ENCODE measurements at regions not wholly inside any gene's neighbourhood (a gene's known extent, or its start where the extent isn't known, plus 50 kb on each side); places are given as distances from the start of the nearest gene placed in this dataset.

DNA sequence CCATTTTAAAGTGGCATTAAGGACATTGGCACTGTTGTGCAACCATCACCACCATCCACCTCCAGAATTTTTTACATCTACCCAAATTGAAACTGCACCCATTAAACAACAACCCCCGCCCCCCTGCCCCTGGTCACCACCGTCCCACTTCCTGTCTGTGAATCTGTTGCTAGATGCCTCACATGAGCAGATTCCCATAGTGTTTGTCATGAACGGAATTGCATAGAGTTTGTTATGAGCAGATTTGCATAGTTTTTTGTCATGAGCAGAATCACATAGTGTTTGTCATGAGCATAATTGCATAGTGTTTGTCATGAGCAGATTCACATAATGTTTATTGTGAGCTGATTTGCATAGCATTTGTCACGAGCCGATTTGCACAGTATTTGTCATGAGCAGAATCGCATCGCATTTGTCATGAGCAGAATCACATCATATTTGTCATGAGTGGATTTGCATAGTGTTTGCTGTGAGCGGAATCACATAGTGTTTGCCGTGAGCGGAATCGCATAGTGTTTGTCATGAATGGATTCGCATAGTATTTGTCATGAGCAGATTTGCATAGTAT lies 54.0 kb upstream of the GTF3A start:
- TF ChIP-seq, protein P1, sequence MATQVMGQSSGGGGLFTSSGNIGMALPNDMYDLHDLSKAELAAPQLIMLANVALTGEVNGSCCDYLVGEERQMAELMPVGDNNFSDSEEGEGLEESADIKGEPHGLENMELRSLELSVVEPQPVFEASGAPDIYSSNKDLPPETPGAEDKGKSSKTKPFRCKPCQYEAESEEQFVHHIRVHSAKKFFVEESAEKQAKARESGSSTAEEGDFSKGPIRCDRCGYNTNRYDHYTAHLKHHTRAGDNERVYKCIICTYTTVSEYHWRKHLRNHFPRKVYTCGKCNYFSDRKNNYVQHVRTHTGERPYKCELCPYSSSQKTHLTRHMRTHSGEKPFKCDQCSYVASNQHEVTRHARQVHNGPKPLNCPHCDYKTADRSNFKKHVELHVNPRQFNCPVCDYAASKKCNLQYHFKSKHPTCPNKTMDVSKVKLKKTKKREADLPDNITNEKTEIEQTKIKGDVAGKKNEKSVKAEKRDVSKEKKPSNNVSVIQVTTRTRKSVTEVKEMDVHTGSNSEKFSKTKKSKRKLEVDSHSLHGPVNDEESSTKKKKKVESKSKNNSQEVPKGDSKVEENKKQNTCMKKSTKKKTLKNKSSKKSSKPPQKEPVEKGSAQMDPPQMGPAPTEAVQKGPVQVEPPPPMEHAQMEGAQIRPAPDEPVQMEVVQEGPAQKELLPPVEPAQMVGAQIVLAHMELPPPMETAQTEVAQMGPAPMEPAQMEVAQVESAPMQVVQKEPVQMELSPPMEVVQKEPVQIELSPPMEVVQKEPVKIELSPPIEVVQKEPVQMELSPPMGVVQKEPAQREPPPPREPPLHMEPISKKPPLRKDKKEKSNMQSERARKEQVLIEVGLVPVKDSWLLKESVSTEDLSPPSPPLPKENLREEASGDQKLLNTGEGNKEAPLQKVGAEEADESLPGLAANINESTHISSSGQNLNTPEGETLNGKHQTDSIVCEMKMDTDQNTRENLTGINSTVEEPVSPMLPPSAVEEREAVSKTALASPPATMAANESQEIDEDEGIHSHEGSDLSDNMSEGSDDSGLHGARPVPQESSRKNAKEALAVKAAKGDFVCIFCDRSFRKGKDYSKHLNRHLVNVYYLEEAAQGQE (IDR thresholded peaks at IDR 0.05; ENCODE audit: low read depth), result no peak
- TF ChIP-seq FOXM1 (IDR thresholded peaks at IDR 0.05; ENCODE audit: borderline replicate concordance, low read depth) (no peak), CREB1 (IDR thresholded peaks at IDR 0.05; ENCODE audit: low read depth) (no peak), EP300 (IDR thresholded peaks at IDR 0.05; ENCODE audit: borderline replicate concordance) (no peak), ZBTB7A (IDR thresholded peaks at IDR 0.05; ENCODE audit: low read depth) (no peak), CEBPB (IDR thresholded peaks at IDR 0.05) (no peak), TEAD4 (IDR thresholded peaks at IDR 0.05) (no peak), TAF1 (IDR thresholded peaks at IDR 0.05; ENCODE audit: low read depth) (no peak)
- TF ChIP-seq, protein P2, sequence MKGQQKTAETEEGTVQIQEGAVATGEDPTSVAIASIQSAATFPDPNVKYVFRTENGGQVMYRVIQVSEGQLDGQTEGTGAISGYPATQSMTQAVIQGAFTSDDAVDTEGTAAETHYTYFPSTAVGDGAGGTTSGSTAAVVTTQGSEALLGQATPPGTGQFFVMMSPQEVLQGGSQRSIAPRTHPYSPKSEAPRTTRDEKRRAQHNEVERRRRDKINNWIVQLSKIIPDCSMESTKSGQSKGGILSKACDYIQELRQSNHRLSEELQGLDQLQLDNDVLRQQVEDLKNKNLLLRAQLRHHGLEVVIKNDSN (IDR thresholded peaks at IDR 0.05), result no peak

DNA sequence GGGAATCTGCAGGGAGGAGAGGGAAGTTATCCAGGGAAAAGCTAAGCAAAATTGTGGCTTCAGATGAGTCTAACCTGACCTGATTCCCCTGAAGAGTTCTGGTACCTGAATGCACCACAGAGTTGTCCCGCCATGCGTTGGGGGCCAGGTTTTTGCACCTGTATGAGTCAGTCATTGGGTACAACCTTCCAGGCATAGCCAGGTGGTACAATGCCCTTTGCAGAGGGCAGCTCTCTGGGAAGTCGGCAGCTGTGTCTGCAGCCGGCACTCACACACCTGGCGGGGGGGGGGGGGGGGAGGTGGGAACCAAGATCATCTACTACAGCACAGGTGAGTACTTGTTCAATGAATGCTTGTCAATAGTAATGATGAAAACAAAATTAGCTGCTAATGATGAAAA lies 52.5 kb upstream of the GTF3A start:
- TF ChIP-seq FOXM1 (IDR thresholded peaks at IDR 0.05; ENCODE audit: borderline replicate concordance, low read depth) (no peak), EGR1 (IDR thresholded peaks at IDR 0.05) (no peak), ZBTB7A (IDR thresholded peaks at IDR 0.05; ENCODE audit: low read depth) (no peak)

DNA sequence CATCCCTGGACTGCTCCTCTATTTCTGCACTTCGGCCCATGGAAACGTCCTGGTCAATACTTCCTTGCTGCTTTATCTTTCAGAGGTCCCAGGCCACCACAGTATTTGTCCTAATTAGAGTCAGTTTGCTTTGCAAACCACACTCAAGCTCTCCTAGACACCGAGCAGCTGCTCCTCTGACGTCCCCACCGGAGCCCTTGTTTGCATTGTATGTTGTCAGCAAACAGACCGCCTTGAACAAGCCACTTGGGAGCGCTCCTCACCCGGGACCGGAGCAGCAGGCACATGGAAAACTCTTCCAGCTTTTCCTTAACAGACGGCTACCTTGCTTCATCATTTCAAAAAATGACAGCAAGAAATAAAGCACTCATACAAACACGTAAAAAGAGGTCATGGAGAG lies 51.5 kb upstream of the GTF3A start:
- TF ChIP-seq FOXM1 (IDR thresholded peaks at IDR 0.05; ENCODE audit: borderline replicate concordance, low read depth) (no peak), CEBPB (IDR thresholded peaks at IDR 0.05) (no peak)

DNA sequence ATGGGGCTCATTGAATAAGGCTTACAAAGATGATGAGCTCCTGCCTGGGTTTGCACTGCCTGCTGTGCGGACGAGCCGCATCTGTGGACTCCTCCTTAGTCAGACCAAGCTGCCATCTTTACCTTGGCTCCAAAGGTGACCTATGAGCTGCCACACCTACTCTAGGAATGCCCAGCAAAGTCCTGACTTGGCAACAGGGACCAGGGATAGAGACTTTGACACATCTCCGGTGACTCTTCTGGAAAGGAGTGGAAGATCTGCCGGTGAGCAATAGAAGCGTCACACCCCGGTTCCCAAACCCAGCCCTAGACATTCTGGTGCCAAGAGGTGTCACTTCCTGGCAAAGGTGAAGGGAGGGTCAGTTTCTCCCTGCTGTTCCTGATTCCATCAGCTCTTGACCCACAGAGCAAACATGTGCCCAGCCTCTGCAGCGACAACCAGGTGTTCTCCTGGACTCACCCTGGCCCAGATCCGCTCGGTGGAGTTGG lies 50.2 kb upstream of the GTF3A start:
- TF ChIP-seq ZBTB7A (IDR thresholded peaks at IDR 0.05; ENCODE audit: low read depth) (no peak), NFIC (IDR thresholded peaks at IDR 0.05) (no peak), CEBPB (IDR thresholded peaks at IDR 0.05) (no peak), EP300 (IDR thresholded peaks at IDR 0.05; ENCODE audit: borderline replicate concordance) (no peak), TEAD4 (IDR thresholded peaks at IDR 0.05) (no peak), TCF12 (IDR thresholded peaks at IDR 0.05; ENCODE audit: low read depth) (no peak), EGR1 (IDR thresholded peaks at IDR 0.05) (no peak), YY1 (IDR thresholded peaks at IDR 0.05; ENCODE audit: low read depth) (no peak), FOXM1 (IDR thresholded peaks at IDR 0.05; ENCODE audit: borderline replicate concordance, low read depth) (no peak), CREB1 (IDR thresholded peaks at IDR 0.05; ENCODE audit: low read depth) (no peak), RAD21 (IDR thresholded peaks at IDR 0.05; ENCODE audit: low read depth) (no peak), TAF1 (IDR thresholded peaks at IDR 0.05; ENCODE audit: low read depth) (no peak)
- TF ChIP-seq, protein P1 (IDR thresholded peaks at IDR 0.05; ENCODE audit: low read depth), result no peak
- TF ChIP-seq, protein P3, sequence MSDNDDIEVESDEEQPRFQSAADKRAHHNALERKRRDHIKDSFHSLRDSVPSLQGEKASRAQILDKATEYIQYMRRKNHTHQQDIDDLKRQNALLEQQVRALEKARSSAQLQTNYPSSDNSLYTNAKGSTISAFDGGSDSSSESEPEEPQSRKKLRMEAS (IDR thresholded peaks at IDR 0.05), result no peak
- TF ChIP-seq, protein P2 (IDR thresholded peaks at IDR 0.05), result no peak

Measured in Ishikawa (cell line).